Endothelial cell of umbilical vein (primary cell): ENCODE measurements at regions not wholly inside any gene's neighbourhood (a gene's known extent, or its start where the extent isn't known, plus 50 kb on each side); places are given as distances from the start of the nearest gene placed in this dataset.

Source experiments
- CTCF ChIP-seq, 2 donors: IDR thresholded peaks; 1 replicate in 1 of 2; 2 replicates in 1 of 2; pipeline ENCODE4 v1.5.1; 2011; ENCODE audit warnings: low read length in 2 of 2, mild to moderate bottlenecking in 2 of 2, moderate library complexity in 2 of 2, control low read depth in 1 of 2, inconsistent platforms in 1 of 2, low read depth in 1 of 2; ENCODE audit not compliant: insufficient read depth in 1 of 2; ENCODE audit errors: extremely low read depth in 1 of 2
- EZH2 ChIP-seq: IDR thresholded peaks from 2 replicates; pipeline ENCODE4 v1.6.1; 2012; ENCODE audit warnings: borderline replicate concordance, low read depth, mild to moderate bottlenecking, moderate library complexity, low read length, inconsistent platforms; ENCODE audit not compliant: severe bottlenecking
- GATA2 ChIP-seq: IDR thresholded peaks from 2 replicates; pipeline ENCODE4 v1.7.0; 2011; ENCODE audit warnings: low read depth, mild to moderate bottlenecking, moderate library complexity, mixed read lengths, low read length; ENCODE audit not compliant: insufficient read length, insufficient read depth
- JUN ChIP-seq: IDR thresholded peaks from 2 replicates; pipeline ENCODE4 v1.6.1; 2011; ENCODE audit warnings: borderline replicate concordance, low read depth; ENCODE audit not compliant: insufficient read length, insufficient read depth
- MAX ChIP-seq: IDR thresholded peaks from 2 replicates; pipeline ENCODE4 v1.6.1; 2011; ENCODE audit not compliant: insufficient read depth, insufficient read length
- POLR2A ChIP-seq: IDR thresholded peaks from 2 replicates; pipeline ENCODE4 v1.6.1; 2012; ENCODE audit warnings: low read depth, mild to moderate bottlenecking, control low read depth, low read length
- POLR2AphosphoS5 ChIP-seq: IDR thresholded peaks from 2 replicates; pipeline ENCODE4 v1.6.1; 2012; ENCODE audit warnings: low read depth, mild to moderate bottlenecking, control low read depth, low read length, moderate library complexity; ENCODE audit not compliant: insufficient read depth

- TF ChIP-seq CTCF (IDR thresholded peaks at IDR 0.05; ENCODE audit: extremely low read depth in 1 of 2, insufficient read depth in 1 of 2, low read depth in 1 of 2, low read length in 2 of 2) (no peak), POLR2A (no peak), MAX (no peak), EZH2 (no peak), POLR2AphosphoS5 (no peak), GATA2 (no peak), JUN (no peak)
Measured at GRCh38 chr6:12544821-12545565, 171.6 kb upstream of the PHACTR1 start.
